SU-DHL-6 (cell line): ENCODE measurements at regions not wholly inside any gene's neighbourhood (a gene's known extent, or its start where the extent isn't known, plus 50 kb on each side); places are given as distances from the start of the nearest gene placed in this dataset.

Experiments
- H2AFZ ChIP-seq: fragments of 200-600 bp; sonication (generic); 2 replicates; pipeline ENCODE4 v1.6.1; 2014; ENCODE audit warnings: low read depth, mild to moderate bottlenecking, moderate library complexity, mixed read lengths, antibody characterized with exemption, low read length; ENCODE audit not compliant: severe bottlenecking
- H3F3A ChIP-seq: fragments of 200-600 bp; shearing (Covaris generic); 2 replicates; pipeline ENCODE4 v1.6.0; 2016; ENCODE audit warnings: antibody characterized with exemption, mild to moderate bottlenecking; ENCODE audit not compliant: insufficient read depth
- H3K27ac ChIP-seq: fragments of 200-600 bp; sonication (generic); 2 replicates; pipeline ENCODE4 v1.5.1; 2016; ENCODE audit warnings: low read depth, mild to moderate bottlenecking, low read length, moderate library complexity, mixed read lengths
- H3K27me3 ChIP-seq: fragments of 200-600 bp; sonication (generic), shearing (Covaris generic); 2 replicates; pipeline ENCODE4 v1.6.0; 2014; ENCODE audit warnings: mild to moderate bottlenecking, low read length
- H3K36me3 ChIP-seq: fragments of 200-600 bp; sonication (generic); 2 replicates; pipeline ENCODE4 v1.6.1; 2014; ENCODE audit warnings: mild to moderate bottlenecking, low read length, mixed read lengths
- H3K4me2 ChIP-seq: fragments of 300-600, 200-600 bp; shearing (Covaris generic), sonication (generic); 2 replicates; pipeline ENCODE4 v1.6.0; 2014; ENCODE audit warnings: low read length, low read depth, mild to moderate bottlenecking; ENCODE audit not compliant: poor library complexity, severe bottlenecking
- H3K4me3 ChIP-seq: fragments of 200-600 bp; sonication (generic); 2 replicates; pipeline ENCODE4 v1.5.1; 2014; ENCODE audit warnings: antibody characterized with exemption, low read length, mild to moderate bottlenecking, mixed read lengths; ENCODE audit not compliant: insufficient read depth, poor library complexity, severe bottlenecking
- H3K79me2 ChIP-seq: fragments of 200-600 bp; sonication (generic); 2 replicates; pipeline ENCODE4 v1.6.1; 2014; ENCODE audit warnings: mild to moderate bottlenecking, low read length, moderate library complexity; ENCODE audit not compliant: insufficient read depth
- H3K9ac ChIP-seq: fragments of 200-600 bp; sonication (generic); 2 replicates; pipeline ENCODE4 v1.7.0; 2014; ENCODE audit warnings: mild to moderate bottlenecking, low read length
- H3K9me2 ChIP-seq: fragments of 200-600 bp; sonication (generic); replicated peaks from 2 replicates; pipeline ENCODE4 v1.6.1; 2014; ENCODE audit warnings: low read length; ENCODE audit not compliant: insufficient read depth
- H3K9me3 ChIP-seq: fragments of 200-600 bp; sonication (generic); 2 replicates; pipeline ENCODE4 v1.6.1; 2014; ENCODE audit warnings: low read length, mixed read lengths; ENCODE audit not compliant: insufficient read depth
- H4K20me1 ChIP-seq: fragments of 200-600 bp; sonication (generic); 2 replicates; pipeline ENCODE4 v1.6.1; 2014; ENCODE audit warnings: low read depth, mild to moderate bottlenecking, antibody characterized with exemption, low read length, moderate library complexity, mixed read lengths
- CTCF ChIP-seq: fragments of 200-600 bp; sonication (generic); IDR thresholded peaks from one replicate; pipeline ENCODE4 v1.5.1; 2017; ENCODE audit warnings: antibody characterized with exemption, mild to moderate bottlenecking, low read length, moderate library complexity; ENCODE audit not compliant: insufficient read depth, poor library complexity, severe bottlenecking
- EZH2phosphoT487 ChIP-seq: fragments of 200-600 bp; sonication (generic), shearing (Covaris generic); conservative IDR thresholded peaks from 2 replicates; pipeline ENCODE4 v1.6.1; 2018; ENCODE audit warnings: mild to moderate bottlenecking, antibody characterized with exemption, low read length, moderate library complexity, mixed read lengths

GRCh38 chr11:45511566-45511965, 153.9 kb downstream of the CHST1 start:
- Histone ChIP-seq H3K9ac (no peak overlapping the region), H3K27ac (no peak overlapping the region), H3K79me2 (no peaks in the 10 kb centered on the region), H3K9me3 (no peaks in the 10 kb centered on the region), H3K27me3 (no peaks in the 10 kb centered on the region), H4K20me1 (no peaks in the 10 kb centered on the region), H3K4me3 (no peak overlapping the region), H3K4me2 (no peak overlapping the region), H3K36me3 (no peaks in the 10 kb centered on the region), H3K9me2 (no peaks in the 10 kb centered on the region), H3F3A (no peaks in the 10 kb centered on the region), H2AFZ (no peak overlapping the region)
- TF ChIP-seq EZH2phosphoT487 (no peak), CTCF (no peak)

GRCh38 chr11:45507916-45508315, 157.5 kb downstream of the CHST1 start:
- Histone ChIP-seq H3K9me2 (no peaks in the 10 kb centered on the region), H4K20me1 (no peaks in the 10 kb centered on the region), H3K9me3 (no peaks in the 10 kb centered on the region), H3F3A (no peaks in the 10 kb centered on the region), H3K27ac (no peak overlapping the region), H3K4me2 (no peak overlapping the region), H3K36me3 (no peaks in the 10 kb centered on the region), H3K9ac (no peak overlapping the region), H2AFZ (no peak overlapping the region), H3K27me3 (no peaks in the 10 kb centered on the region), H3K79me2 (no peaks in the 10 kb centered on the region), H3K4me3 (no peak overlapping the region)
- TF ChIP-seq EZH2phosphoT487 (no peak), CTCF (no peak)

GRCh38 chr11:45503311-45503710, 162.1 kb downstream of the CHST1 start:
- Histone ChIP-seq H3K27me3 (no peaks in the 10 kb centered on the region), H3F3A (no peaks in the 10 kb centered on the region), H3K9me3 (no peaks in the 10 kb centered on the region), H3K9ac (no peak overlapping the region), H3K79me2 (no peaks in the 10 kb centered on the region), H3K4me3 (no peak overlapping the region), H3K9me2 (no peaks in the 10 kb centered on the region), H2AFZ (no peak overlapping the region), H4K20me1 (no peaks in the 10 kb centered on the region), H3K36me3 (no peaks in the 10 kb centered on the region), H3K4me2 (no peak overlapping the region), H3K27ac (no peak overlapping the region)
- no peak for TF ChIP-seq CTCF
- no peak for TF ChIP-seq EZH2phosphoT487

GRCh38 chr11:45502226-45502545, 163.2 kb downstream of the CHST1 start:
- Histone ChIP-seq H3K9me2 (no peaks in the 10 kb centered on the region), H3K36me3 (no peaks in the 10 kb centered on the region), H3K9ac (no peak overlapping the region)

More at GRCh38 chr11:45502226-45502545, 163.2 kb downstream of the CHST1 start:
- H2AFZ ChIP-seq: no peak overlapping the region
- H3K4me3 ChIP-seq: no peak overlapping the region
- no peaks in the 10 kb centered on the region for H3K79me2 ChIP-seq
- H3K4me2 ChIP-seq: no peak overlapping the region
- no peak for TF ChIP-seq CTCF
- no peak for TF ChIP-seq EZH2phosphoT487
- no peaks in the 10 kb centered on the region for H3K9me3 ChIP-seq
- H3K27me3 ChIP-seq: no peaks in the 10 kb centered on the region
- no peak overlapping the region for H3K27ac ChIP-seq
- no peaks in the 10 kb centered on the region for H3F3A ChIP-seq
- no peaks in the 10 kb centered on the region for H4K20me1 ChIP-seq
